ENCODE measurements at regions not wholly inside any gene's neighbourhood (a gene's known extent, or its start where the extent isn't known, plus 50 kb on each side); places are given as distances from the start of the nearest gene placed in this dataset.

GRCh38 chr1:82931006-82931405 lies 1067.9 kb downstream of the TTLL7 start:
- Mint-ChIP-seq H3K27ac (no peak overlapping the region), H3K36me3 (no peaks in the 10 kb centered on the region), H3K4me1 (peaks cover 0 to 5% (median 0%) of the 10 kb centered on the region in 7 donors), H3K4me3 (no peak overlapping the region), H3K27me3 (peaks cover 0 to 4% (median 0%) of the 10 kb centered on the region in 5 donors), H3K9me3 (peaks cover 0 to 2% (median 0%) of the 10 kb centered on the region in 11 donors)
- ChIA-PET CTCF (no interaction called here), POLR2A (no interaction called here)
- ATAC-seq (no peak), DNase-seq (no peak)
- no peaks in the 10 kb centered on the region for H3K9me3 ChIP-seq (ENCODE audit: control insufficient read depth in 2 of 3, low read length in 3 of 3)
- H3K4me1 ChIP-seq (ENCODE audit: control insufficient read depth in 2 of 2, insufficient read depth in 2 of 2, low read length in 2 of 2) = no peaks in the 10 kb centered on the region
- no peak overlapping the region for H3K4me3 ChIP-seq (ENCODE audit: low read length)
- no peak overlapping the region for H3K27ac ChIP-seq (ENCODE audit: low read depth, low read length)
- no peaks in the 10 kb centered on the region for H3K36me3 ChIP-seq (ENCODE audit: control insufficient read depth in 2 of 3, insufficient read depth in 3 of 3, low read length in 3 of 3)
- H3K27me3 ChIP-seq (ENCODE audit: control insufficient read depth in 2 of 2, insufficient read depth in 2 of 2, low read length in 2 of 2) = no peaks in the 10 kb centered on the region
- intact Hi-C loops (cut with micrococcal nuclease) = no loop called here

- Mint-ChIP-seq H3K27me3 (peaks cover 0 to 7% (median 0%) of the 10 kb centered on the region in 5 donors), H3K9me3 (no peaks in the 10 kb centered on the region), H3K27ac (no peak overlapping the region), H3K4me1 (peaks cover 0 to 3% (median 0%) of the 10 kb centered on the region in 7 donors), H3K36me3 (no peaks in the 10 kb centered on the region), H3K4me3 (no peak overlapping the region)
- intact Hi-C loops (cut with micrococcal nuclease) = no loop called here
- no peak for ATAC-seq
- Histone ChIP-seq H3K27ac (ENCODE audit: low read depth, low read length) (no peak overlapping the region), H3K4me1 (ENCODE audit: control insufficient read depth in 2 of 2, insufficient read depth in 2 of 2, low read length in 2 of 2) (no peaks in the 10 kb centered on the region), H3K9me3 (ENCODE audit: control insufficient read depth in 2 of 3, low read length in 3 of 3) (no peaks in the 10 kb centered on the region), H3K27me3 (ENCODE audit: control insufficient read depth in 2 of 2, insufficient read depth in 2 of 2, low read length in 2 of 2) (no peaks in the 10 kb centered on the region), H3K36me3 (ENCODE audit: control insufficient read depth in 2 of 3, insufficient read depth in 3 of 3, low read length in 3 of 3) (no peaks in the 10 kb centered on the region), H3K4me3 (ENCODE audit: low read length) (no peak overlapping the region)
- POLR2A ChIA-PET = no interaction called here
- CTCF ChIA-PET = no interaction called here
- no peak for DNase-seq
These were observed 1071.2 kb downstream of the TTLL7 start for GRCh38 chr1:82927753-82928152.

- H3K27me3 ChIP-seq (ENCODE audit: control insufficient read depth in 2 of 2, insufficient read depth in 2 of 2, low read length in 2 of 2) = no peaks in the 10 kb centered on the region
- intact Hi-C loops (cut with micrococcal nuclease) = no loop called here
- no peak overlapping the region for H3K27ac ChIP-seq (ENCODE audit: low read depth, low read length)
- H3K9me3 ChIP-seq (ENCODE audit: control insufficient read depth in 2 of 3, low read length in 3 of 3) = no peaks in the 10 kb centered on the region
- no peaks in the 10 kb centered on the region for H3K36me3 ChIP-seq (ENCODE audit: control insufficient read depth in 2 of 3, insufficient read depth in 3 of 3, low read length in 3 of 3)
- Mint-ChIP-seq H3K36me3 (no peaks in the 10 kb centered on the region), H3K4me3 (no peak overlapping the region), H3K4me1 (no peaks in the 10 kb centered on the region), H3K27me3 (peaks cover 0 to 7% (median 0%) of the 10 kb centered on the region in 5 donors), H3K9me3 (no peaks in the 10 kb centered on the region), H3K27ac (no peak overlapping the region)
- no peak overlapping the region for H3K4me3 ChIP-seq (ENCODE audit: low read length)
- no peak for DNase-seq
- no peaks in the 10 kb centered on the region for H3K4me1 ChIP-seq (ENCODE audit: control insufficient read depth in 2 of 2, insufficient read depth in 2 of 2, low read length in 2 of 2)
- ATAC-seq = no peak
- CTCF ChIA-PET = interaction anchor here (0.7 kb wide), 1 partner anchor 1160 kb away, joined by 4 read pairs; no protein-coding TSS in a partner anchor
- POLR2A ChIA-PET = no interaction called here
These were observed 1074.3 kb downstream of the TTLL7 start for GRCh38 chr1:82924666-82925065.

DNA sequence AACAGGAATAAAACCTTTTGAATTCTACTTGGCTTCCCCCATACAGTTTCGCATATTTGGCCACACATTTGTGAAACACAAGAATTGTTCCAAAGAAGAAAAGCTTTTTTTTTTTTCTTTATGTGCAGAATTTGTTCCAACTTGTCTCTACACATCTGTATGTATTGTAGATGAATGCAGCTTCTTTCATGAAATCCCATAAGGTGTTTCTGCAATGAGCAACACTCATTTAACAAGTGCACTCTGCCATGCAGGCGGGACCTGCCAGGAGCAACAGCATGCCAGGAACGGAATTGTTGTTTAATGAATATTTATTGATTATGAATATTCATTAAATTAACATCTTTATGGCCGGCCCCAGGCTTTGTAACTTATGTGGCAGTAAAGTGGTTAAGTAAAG lies 1075.0 kb downstream of the TTLL7 start:
- no peaks in the 10 kb centered on the region for H3K9me3 ChIP-seq (ENCODE audit: control insufficient read depth in 2 of 3, low read length in 3 of 3)
- H3K36me3 ChIP-seq (ENCODE audit: control insufficient read depth in 2 of 3, insufficient read depth in 3 of 3, low read length in 3 of 3) = no peaks in the 10 kb centered on the region
- H3K27me3 Mint-ChIP-seq = peaks cover 0 to 7% (median 0%) of the 10 kb centered on the region in 5 donors
- DNase-seq (no peak), ATAC-seq (no peak)
- POLR2A ChIA-PET = no interaction called here
- CTCF ChIA-PET = no interaction called here
- intact Hi-C loops (cut with micrococcal nuclease) = no loop called here
- no peaks in the 10 kb centered on the region for H3K4me1 Mint-ChIP-seq
- no peaks in the 10 kb centered on the region for H3K9me3 Mint-ChIP-seq
- H3K27me3 ChIP-seq (ENCODE audit: control insufficient read depth in 2 of 2, insufficient read depth in 2 of 2, low read length in 2 of 2) = no peaks in the 10 kb centered on the region
- H3K4me1 ChIP-seq (ENCODE audit: control insufficient read depth in 2 of 2, insufficient read depth in 2 of 2, low read length in 2 of 2) = no peaks in the 10 kb centered on the region
- no peaks in the 10 kb centered on the region for H3K36me3 Mint-ChIP-seq
- no peak overlapping the region for H3K27ac ChIP-seq (ENCODE audit: low read depth, low read length)
- H3K4me3 Mint-ChIP-seq = no peak overlapping the region
- no peak overlapping the region for H3K4me3 ChIP-seq (ENCODE audit: low read length)
- H3K27ac Mint-ChIP-seq = no peak overlapping the region

GRCh38 chr1:82921759-82922158 lies 1077.2 kb downstream of the TTLL7 start:
- H3K36me3 ChIP-seq (ENCODE audit: control insufficient read depth in 2 of 3, insufficient read depth in 3 of 3, low read length in 3 of 3) = no peaks in the 10 kb centered on the region
- no peaks in the 10 kb centered on the region for H3K4me1 Mint-ChIP-seq
- H3K27me3 Mint-ChIP-seq = peaks cover 0 to 7% (median 0%) of the 10 kb centered on the region in 5 donors
- H3K27ac ChIP-seq (ENCODE audit: low read depth, low read length) = no peak overlapping the region
- H3K4me1 ChIP-seq (ENCODE audit: control insufficient read depth in 2 of 2, insufficient read depth in 2 of 2, low read length in 2 of 2) = no peaks in the 10 kb centered on the region
- no peaks in the 10 kb centered on the region for H3K36me3 Mint-ChIP-seq
- H3K4me3 ChIP-seq (ENCODE audit: low read length) = no peak overlapping the region
- intact Hi-C loops (cut with micrococcal nuclease) = no loop called here
- H3K9me3 Mint-ChIP-seq = no peaks in the 10 kb centered on the region
- DNase-seq (no peak), ATAC-seq (no peak)
- H3K27me3 ChIP-seq (ENCODE audit: control insufficient read depth in 2 of 2, insufficient read depth in 2 of 2, low read length in 2 of 2) = no peaks in the 10 kb centered on the region
- CTCF ChIA-PET = no interaction called here
- no peak overlapping the region for H3K4me3 Mint-ChIP-seq
- H3K27ac Mint-ChIP-seq = no peak overlapping the region
- H3K9me3 ChIP-seq (ENCODE audit: control insufficient read depth in 2 of 3, low read length in 3 of 3) = no peaks in the 10 kb centered on the region
- POLR2A ChIA-PET = no interaction called here

DNA sequence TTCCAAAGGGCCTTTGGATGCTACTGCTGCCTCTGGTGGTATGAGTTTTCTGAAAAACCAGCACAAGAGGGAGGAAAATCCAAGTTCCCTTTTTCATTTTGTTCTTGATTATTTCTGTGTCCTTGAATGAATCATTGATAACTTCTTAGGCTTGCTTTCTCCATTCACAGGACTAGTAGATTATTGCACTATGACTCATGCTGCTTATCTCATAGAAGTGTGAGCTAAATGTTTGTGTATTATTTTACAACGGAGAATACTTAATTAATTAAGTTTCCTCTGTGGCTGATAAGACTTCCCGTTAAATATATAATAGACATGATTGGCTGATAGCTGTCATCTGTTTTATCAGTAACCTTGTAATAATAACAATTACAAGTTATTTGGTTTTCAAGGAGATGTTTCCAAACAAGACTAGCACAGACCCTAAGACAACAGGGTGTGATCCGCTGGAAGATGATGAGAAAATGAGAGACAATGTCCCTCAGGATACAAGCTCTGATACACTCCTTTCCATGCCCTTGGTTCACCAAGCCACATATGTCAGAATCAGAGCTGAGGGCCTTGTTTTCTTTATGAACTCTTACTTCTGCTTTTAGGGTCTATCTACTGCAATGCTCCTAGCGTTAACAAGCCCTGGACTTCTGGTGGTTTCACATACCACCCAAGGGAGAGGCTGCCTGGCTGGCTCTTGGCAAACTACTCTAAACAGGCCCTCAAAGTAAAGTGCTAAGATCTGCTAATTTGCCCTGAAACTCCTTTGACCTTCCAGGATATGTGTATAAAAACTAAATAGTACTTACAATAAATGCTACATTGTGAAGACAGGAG lies 1078.3 kb downstream of the TTLL7 start:
- intact Hi-C loops (cut with micrococcal nuclease) = no loop called here
- no peaks in the 10 kb centered on the region for H3K27me3 ChIP-seq (ENCODE audit: control insufficient read depth in 2 of 2, insufficient read depth in 2 of 2, low read length in 2 of 2)
- no peaks in the 10 kb centered on the region for H3K4me1 ChIP-seq (ENCODE audit: control insufficient read depth in 2 of 2, insufficient read depth in 2 of 2, low read length in 2 of 2)
- ChIA-PET POLR2A (no interaction called here), CTCF (no interaction called here)
- ATAC-seq (no peak), DNase-seq (no peak)
- H3K27ac ChIP-seq (ENCODE audit: low read depth, low read length) = no peak overlapping the region
- H3K36me3 ChIP-seq (ENCODE audit: control insufficient read depth in 2 of 3, insufficient read depth in 3 of 3, low read length in 3 of 3) = no peaks in the 10 kb centered on the region
- Mint-ChIP-seq H3K9me3 (no peaks in the 10 kb centered on the region), H3K27me3 (peaks cover 0 to 7% (median 0%) of the 10 kb centered on the region in 5 donors), H3K4me1 (no peaks in the 10 kb centered on the region), H3K4me3 (no peak overlapping the region), H3K36me3 (no peaks in the 10 kb centered on the region), H3K27ac (no peak overlapping the region)
- no peak overlapping the region for H3K4me3 ChIP-seq (ENCODE audit: low read length)
- no peaks in the 10 kb centered on the region for H3K9me3 ChIP-seq (ENCODE audit: control insufficient read depth in 2 of 3, low read length in 3 of 3)

GRCh38 chr1:82919837-82920236 lies 1079.1 kb downstream of the TTLL7 start:
- Mint-ChIP-seq H3K4me3 (no peak overlapping the region), H3K36me3 (no peaks in the 10 kb centered on the region), H3K27ac (no peak overlapping the region), H3K27me3 (peaks cover 0 to 4% (median 0%) of the 10 kb centered on the region in 5 donors), H3K4me1 (no peaks in the 10 kb centered on the region), H3K9me3 (no peaks in the 10 kb centered on the region)
- ChIA-PET CTCF (no interaction called here), POLR2A (no interaction called here)
- ATAC-seq (no peak), DNase-seq (no peak)
- no peaks in the 10 kb centered on the region for H3K9me3 ChIP-seq (ENCODE audit: control insufficient read depth in 2 of 3, low read length in 3 of 3)
- intact Hi-C loops (cut with micrococcal nuclease) = no loop called here
- no peak overlapping the region for H3K27ac ChIP-seq (ENCODE audit: low read depth, low read length)
- no peaks in the 10 kb centered on the region for H3K27me3 ChIP-seq (ENCODE audit: control insufficient read depth in 2 of 2, insufficient read depth in 2 of 2, low read length in 2 of 2)
- no peaks in the 10 kb centered on the region for H3K4me1 ChIP-seq (ENCODE audit: control insufficient read depth in 2 of 2, insufficient read depth in 2 of 2, low read length in 2 of 2)
- no peak overlapping the region for H3K4me3 ChIP-seq (ENCODE audit: low read length)
- no peaks in the 10 kb centered on the region for H3K36me3 ChIP-seq (ENCODE audit: control insufficient read depth in 2 of 3, insufficient read depth in 3 of 3, low read length in 3 of 3)
